Lung (tissue), 11 donors: ENCODE measurements at regions not wholly inside any gene's neighbourhood (a gene's known extent, or its start where the extent isn't known, plus 50 kb on each side); places are given as distances from the start of the nearest gene placed in this dataset.

ENCODE experiments used
- ATAC-seq: fragments of 200-7000 bp; cut with Tn5 transposase; one replicate; pipeline ENCODE4 v1.9.1; 2020; ENCODE audit warnings: moderate number of reproducible peaks; ENCODE audit not compliant: insufficient read depth, low FRiP score
- DNase-seq, 3 donors: peaks; one replicate each; pipeline ENCODE4 v3.0.0-alpha.2; 2013 to 2017
- H3K27ac ChIP-seq, 2 donors: one replicate each; pipeline ENCODE4 v1.5.1; 2013; ENCODE audit warnings: mild to moderate bottlenecking in 2 of 2, moderate library complexity in 2 of 2, control low read depth in 1 of 2, inconsistent platforms in 1 of 2, low read depth in 1 of 2, low read length in 1 of 2
- H3K27me3 ChIP-seq, 3 donors: one replicate each; pipeline ENCODE4 v1.5.1; 2013; ENCODE audit warnings: low read length in 2 of 3; ENCODE audit not compliant: control insufficient read depth in 3 of 3, insufficient read depth in 3 of 3
- H3K36me3 ChIP-seq, 4 donors: one replicate each; pipeline ENCODE4 v1.5.1; 2013; ENCODE audit warnings: low read length in 4 of 4, mild to moderate bottlenecking in 1 of 4, moderate library complexity in 1 of 4; ENCODE audit not compliant: control insufficient read depth in 4 of 4, insufficient read depth in 4 of 4
- H3K4me1 ChIP-seq, 5 donors: one replicate each; pipeline ENCODE4 v1.5.1; 2013; ENCODE audit warnings: low read length in 5 of 5, mild to moderate bottlenecking in 2 of 5, moderate library complexity in 1 of 5; ENCODE audit not compliant: control insufficient read depth in 5 of 5, insufficient read depth in 5 of 5
- H3K4me3 ChIP-seq: one replicate; pipeline ENCODE4 v1.5.1; 2013; ENCODE audit warnings: mild to moderate bottlenecking, control low read depth, moderate library complexity
- H3K9ac ChIP-seq, 2 donors: one replicate each; pipeline ENCODE4 v1.5.1; 2013; ENCODE audit warnings: low read length in 2 of 2, control low read depth in 1 of 2; ENCODE audit not compliant: insufficient read depth in 1 of 2
- H3K9me3 ChIP-seq, 4 donors: one replicate each; pipeline ENCODE4 v1.5.1; 2013; ENCODE audit warnings: low read length in 3 of 4, mild to moderate bottlenecking in 1 of 4, moderate library complexity in 1 of 4; ENCODE audit not compliant: control insufficient read depth in 4 of 4, insufficient read depth in 3 of 4
- WGBS, 2 donors: extraction: QIAGEN DNeasy Blood & Tissue Kit; methylation state at CpG; one replicate each; pipeline ENCODE4 v1.1.7; 2013; 5-methylcytosine and 5-hydroxymethylcytosine counted together
- TF ChIP-seq, protein P1 (sequence below): IDR thresholded peaks from 2 replicates; pipeline ENCODE4 v1.5.1; 2012; ENCODE audit warnings: mild to moderate bottlenecking; ENCODE audit errors: control extremely low read depth, extremely low read depth
- donor health status: control.
- donor health status: control.
- donor health status: Bipolar disorder and iron deficiency.
- donor health status: healthy.
- donor health status: DM: yes; HTN: yes; CAD: no.

- H3K4me3 ChIP-seq, result no peak overlapping the region
- ATAC-seq (no peak), DNase-seq (no peak)
- no peaks in the 10 kb centered on the region for H3K36me3 ChIP-seq
- TF ChIP-seq, protein P1, sequence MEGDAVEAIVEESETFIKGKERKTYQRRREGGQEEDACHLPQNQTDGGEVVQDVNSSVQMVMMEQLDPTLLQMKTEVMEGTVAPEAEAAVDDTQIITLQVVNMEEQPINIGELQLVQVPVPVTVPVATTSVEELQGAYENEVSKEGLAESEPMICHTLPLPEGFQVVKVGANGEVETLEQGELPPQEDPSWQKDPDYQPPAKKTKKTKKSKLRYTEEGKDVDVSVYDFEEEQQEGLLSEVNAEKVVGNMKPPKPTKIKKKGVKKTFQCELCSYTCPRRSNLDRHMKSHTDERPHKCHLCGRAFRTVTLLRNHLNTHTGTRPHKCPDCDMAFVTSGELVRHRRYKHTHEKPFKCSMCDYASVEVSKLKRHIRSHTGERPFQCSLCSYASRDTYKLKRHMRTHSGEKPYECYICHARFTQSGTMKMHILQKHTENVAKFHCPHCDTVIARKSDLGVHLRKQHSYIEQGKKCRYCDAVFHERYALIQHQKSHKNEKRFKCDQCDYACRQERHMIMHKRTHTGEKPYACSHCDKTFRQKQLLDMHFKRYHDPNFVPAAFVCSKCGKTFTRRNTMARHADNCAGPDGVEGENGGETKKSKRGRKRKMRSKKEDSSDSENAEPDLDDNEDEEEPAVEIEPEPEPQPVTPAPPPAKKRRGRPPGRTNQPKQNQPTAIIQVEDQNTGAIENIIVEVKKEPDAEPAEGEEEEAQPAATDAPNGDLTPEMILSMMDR, result no peak
- no peaks in the 10 kb centered on the region for H3K27me3 ChIP-seq
- H3K27ac ChIP-seq, result no peak overlapping the region
- 6 to 19% methylated on average over 1 of the region's 1 CpG for WGBS, 2 donors
- peaks cover 0 to 3% (median 0%) of the 10 kb centered on the region in 4 donors for H3K9me3 ChIP-seq
- H3K9ac ChIP-seq, result no peak overlapping the region
- H3K4me1 ChIP-seq, result no peaks in the 10 kb centered on the region
These were observed 69.7 kb downstream of the GLYATL1 start for GRCh38 chr11:59008947-59009346.

DNA sequence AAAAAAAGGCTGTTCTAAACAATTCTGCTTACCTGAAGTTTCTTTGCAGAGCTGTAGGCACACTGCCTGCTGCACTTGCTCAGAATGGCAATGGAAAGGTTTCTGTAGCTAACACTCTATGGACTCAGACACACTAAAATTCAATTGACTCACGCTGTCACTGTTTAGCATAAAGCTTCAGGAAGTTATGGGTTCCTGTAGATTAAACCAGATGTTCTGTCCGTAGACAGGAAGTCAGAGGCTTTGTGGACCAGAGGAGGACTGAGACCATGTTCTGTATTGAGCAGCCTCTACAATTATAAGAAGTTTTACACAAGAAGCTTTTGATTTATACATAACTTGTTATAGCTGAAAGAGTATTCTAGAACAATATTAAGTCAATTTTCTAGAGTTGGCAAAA is 70.4 kb downstream of the GLYATL1 start:
- WGBS, 2 donors, result 17 to 36% methylated on average over 2 of the region's 2 CpGs
- no peaks in the 10 kb centered on the region for H3K36me3 ChIP-seq
- DNase-seq, result peak in 2 of 3 donors; percentile 12 to 24
- H3K9ac ChIP-seq, result no peak overlapping the region
- no peaks in the 10 kb centered on the region for H3K27me3 ChIP-seq
- H3K9me3 ChIP-seq, result peaks cover 0 to 3% (median 0%) of the 10 kb centered on the region in 4 donors
- no peaks in the 10 kb centered on the region for H3K4me1 ChIP-seq
- TF ChIP-seq, protein P1, result no peak
- no peak for ATAC-seq
- no peak overlapping the region for H3K27ac ChIP-seq
- no peak overlapping the region for H3K4me3 ChIP-seq

DNA sequence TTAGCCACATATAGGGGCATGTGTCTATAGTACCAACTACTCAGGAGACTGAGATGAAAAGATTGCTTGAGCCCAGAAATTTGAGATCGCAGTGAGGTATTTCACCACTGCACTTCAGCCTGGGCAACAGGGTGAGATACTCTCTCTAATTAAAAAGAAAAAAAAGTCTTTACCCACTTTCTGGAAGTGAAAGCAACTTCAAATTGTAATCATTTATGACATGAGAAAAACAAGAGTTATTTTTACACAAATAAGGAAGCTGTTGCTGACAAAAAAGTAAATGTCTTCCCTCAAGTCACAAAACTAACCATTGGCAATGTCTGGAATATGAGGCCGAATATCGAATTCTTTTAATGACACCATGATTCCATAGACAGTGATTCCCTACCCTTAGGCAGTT is 71.4 kb downstream of the GLYATL1 start:
- no peaks in the 10 kb centered on the region for H3K36me3 ChIP-seq
- peaks cover 0 to 2% (median 0%) of the 10 kb centered on the region in 4 donors for H3K9me3 ChIP-seq
- WGBS, 2 donors, result 73 to 77% methylated on average over 3 of the region's 3 CpGs
- ATAC-seq (no peak), DNase-seq (no peak)
- H3K4me3 ChIP-seq, result no peak overlapping the region
- no peaks in the 10 kb centered on the region for H3K4me1 ChIP-seq
- no peaks in the 10 kb centered on the region for H3K27me3 ChIP-seq
- TF ChIP-seq, protein P1, result no peak
- H3K9ac ChIP-seq, result no peak overlapping the region
- H3K27ac ChIP-seq, result no peak overlapping the region
